Fibroblast of upper back skin (primary cell): ENCODE measurements at regions not wholly inside any gene's neighbourhood (a gene's known extent, or its start where the extent isn't known, plus 50 kb on each side); places are given as distances from the start of the nearest gene placed in this dataset.

Experiments used
- DNase-seq: peaks from one replicate; pipeline ENCODE4 v3.0.0-alpha.2; 2013

GRCh38 chr11:41982276-41982675 lies 522.8 kb upstream of the LRRC4C start:
- no peak for DNase-seq

GRCh38 chr11:41982975-41983374 lies 523.5 kb upstream of the LRRC4C start:
- DNase-seq = peak; percentile 28

DNA sequence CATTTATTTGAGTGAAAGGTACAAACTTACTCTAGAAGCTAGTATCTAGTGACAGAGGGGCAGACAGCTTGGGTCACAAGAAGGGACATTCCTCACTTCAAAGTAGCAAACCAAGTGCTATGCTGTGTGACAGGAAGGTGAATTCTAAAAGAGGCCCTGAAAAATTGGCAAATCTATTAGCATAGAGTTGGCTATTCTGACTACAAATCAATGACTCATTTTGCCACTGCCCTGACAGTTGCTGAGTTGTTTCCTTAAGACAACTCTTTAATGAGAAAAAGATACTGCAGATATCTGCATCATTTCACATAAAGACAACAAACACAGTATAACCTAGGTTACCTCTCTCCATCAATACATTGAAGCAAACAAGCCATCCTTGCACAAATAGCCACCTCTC lies 524.0 kb upstream of the LRRC4C start:
- no peak for DNase-seq

- no peak for DNase-seq
These were observed 524.6 kb upstream of the LRRC4C start for GRCh38 chr11:41984023-41984422.

DNA sequence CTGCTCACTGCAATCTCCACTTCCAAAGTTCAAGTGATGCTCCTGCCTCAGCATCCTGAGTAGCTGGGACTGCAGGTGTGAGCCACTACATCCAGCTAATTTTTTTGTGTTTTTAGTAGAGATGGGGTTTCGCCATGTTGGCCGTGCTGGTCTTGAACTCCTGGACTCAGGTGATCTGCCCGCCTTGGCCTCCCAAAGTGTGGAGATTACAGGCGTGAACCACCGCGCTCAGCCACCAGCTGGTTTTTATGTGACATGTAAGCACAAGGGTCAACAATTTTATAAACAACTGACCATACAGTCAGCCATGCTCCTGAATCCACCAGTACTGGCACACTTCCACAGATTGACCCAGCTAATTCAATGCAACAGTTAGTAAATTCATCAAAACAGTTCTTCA lies 526.3 kb upstream of the LRRC4C start:
- no peak for DNase-seq

DNA sequence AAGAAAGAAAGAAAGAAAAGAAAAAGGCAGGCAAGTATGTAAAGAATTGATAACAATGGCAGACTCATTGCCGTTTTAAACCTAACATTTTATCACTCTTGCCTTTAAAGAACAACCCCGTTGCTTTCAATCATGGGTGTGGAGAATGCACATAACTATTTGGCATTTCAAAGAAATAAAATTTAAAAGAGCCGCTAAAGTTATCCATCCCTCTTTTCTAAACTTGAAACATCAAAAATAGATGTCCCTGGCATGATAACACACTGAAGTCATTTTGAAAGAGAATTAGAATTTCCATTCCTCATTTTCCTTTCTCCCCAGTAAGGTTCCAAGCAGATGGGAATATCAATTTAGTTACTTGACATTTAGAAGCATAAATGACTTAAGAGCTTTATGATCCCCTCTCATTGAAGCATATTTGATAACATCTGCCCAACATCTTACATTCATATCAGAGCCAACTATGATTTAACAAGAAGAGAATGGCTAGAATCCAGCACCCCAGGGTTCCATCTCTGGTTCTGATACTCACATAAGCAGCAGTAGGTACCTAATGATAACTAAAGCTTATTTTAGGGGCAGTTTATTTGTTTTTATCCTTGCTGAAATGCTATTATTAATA lies 529.6 kb upstream of the LRRC4C start:
- DNase-seq = peak; percentile 40

- DNase-seq = no peak
These were observed 530.5 kb upstream of the LRRC4C start for GRCh38 chr11:41989823-41990380.

DNA sequence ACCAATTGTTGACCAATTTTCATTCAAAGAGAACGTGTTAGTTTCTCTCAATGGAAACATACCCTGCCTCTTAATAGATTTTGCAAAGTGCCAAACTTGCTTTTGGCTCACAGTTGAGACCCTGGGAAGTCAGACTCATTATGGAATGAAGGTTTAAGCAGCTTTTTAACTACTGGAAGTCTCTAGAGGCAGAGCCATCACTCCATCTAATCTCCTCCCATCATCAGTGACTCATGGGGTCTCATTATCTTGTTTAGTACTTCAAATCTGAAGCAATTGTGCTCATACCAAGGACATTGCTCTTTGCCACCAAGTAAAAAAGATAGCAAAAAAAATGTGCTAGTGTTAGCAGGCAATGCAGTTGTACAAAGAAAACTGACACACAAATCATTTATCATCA lies 537.1 kb upstream of the LRRC4C start:
- peak; percentile 20 for DNase-seq

- no peak for DNase-seq
These were observed 538.5 kb upstream of the LRRC4C start for GRCh38 chr11:41997844-41998401.

DNA sequence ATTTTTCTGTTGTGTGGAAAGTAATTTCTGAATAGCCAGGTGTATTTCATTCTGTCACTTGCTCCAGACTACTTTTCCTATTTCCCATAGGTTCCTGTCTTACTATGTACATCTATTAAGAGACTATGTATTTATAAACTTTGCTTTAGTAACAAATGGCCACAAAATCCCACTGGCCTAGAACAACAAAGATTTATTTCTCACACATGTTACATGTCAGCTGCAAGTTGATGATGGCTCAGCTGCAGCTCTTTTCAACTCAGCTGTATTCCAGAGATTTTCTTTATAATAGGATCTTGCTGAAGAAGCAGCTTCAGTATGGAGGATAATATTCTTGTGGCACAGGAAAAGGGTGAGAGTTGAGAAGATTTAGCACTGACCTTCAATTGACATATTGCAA lies 539.6 kb upstream of the LRRC4C start:
- DNase-seq = no peak

- DNase-seq = no peak
These were observed 544.3 kb upstream of the LRRC4C start for GRCh38 chr11:42003801-42004200.

GRCh38 chr11:42006766-42007165 lies 547.3 kb upstream of the LRRC4C start:
- DNase-seq = no peak

DNA sequence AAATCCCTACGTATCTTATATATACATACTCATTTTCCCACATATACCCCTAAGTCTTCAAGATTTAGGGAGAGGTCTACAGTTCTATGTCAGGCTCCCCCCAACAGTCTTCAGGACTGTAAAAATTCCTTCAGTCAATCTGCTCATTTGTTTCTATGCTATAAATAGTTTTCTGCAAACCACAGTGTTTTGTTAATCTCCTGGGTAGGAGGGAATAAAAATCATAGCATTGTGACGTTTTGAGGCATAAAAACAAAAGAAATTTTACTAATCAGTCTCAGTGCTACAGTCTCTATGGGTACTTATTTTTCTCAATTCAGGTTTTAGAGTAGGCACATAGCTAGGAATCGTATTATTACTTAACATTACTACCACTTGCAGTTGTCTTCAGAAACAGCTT lies 552.8 kb upstream of the LRRC4C start:
- DNase-seq = peak; percentile 38

- peak; percentile 33 for DNase-seq
These were observed 554.3 kb upstream of the LRRC4C start for GRCh38 chr11:42013656-42014201.

DNA sequence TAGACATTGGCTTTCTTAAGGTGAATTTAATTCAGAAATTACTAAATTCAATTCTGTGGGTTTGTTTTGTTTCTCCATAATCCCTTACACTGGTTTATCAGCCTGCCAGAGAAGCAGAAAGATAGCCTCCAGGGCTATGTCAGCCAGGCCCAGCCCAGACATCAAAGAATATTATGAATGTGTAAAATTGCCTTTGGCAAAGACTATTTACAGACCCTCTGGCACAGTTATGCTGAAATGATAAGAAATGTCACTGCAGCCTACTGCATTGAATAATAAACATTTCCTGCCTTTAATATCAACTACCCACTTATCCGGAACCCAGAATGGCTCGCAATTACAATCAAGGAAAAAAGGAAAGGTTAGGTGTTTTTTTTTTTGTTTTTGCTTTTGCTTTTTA lies 562.5 kb upstream of the LRRC4C start:
- DNase-seq = no peak

- no peak for DNase-seq
These were observed 563.8 kb upstream of the LRRC4C start for GRCh38 chr11:42023267-42023666.

DNA sequence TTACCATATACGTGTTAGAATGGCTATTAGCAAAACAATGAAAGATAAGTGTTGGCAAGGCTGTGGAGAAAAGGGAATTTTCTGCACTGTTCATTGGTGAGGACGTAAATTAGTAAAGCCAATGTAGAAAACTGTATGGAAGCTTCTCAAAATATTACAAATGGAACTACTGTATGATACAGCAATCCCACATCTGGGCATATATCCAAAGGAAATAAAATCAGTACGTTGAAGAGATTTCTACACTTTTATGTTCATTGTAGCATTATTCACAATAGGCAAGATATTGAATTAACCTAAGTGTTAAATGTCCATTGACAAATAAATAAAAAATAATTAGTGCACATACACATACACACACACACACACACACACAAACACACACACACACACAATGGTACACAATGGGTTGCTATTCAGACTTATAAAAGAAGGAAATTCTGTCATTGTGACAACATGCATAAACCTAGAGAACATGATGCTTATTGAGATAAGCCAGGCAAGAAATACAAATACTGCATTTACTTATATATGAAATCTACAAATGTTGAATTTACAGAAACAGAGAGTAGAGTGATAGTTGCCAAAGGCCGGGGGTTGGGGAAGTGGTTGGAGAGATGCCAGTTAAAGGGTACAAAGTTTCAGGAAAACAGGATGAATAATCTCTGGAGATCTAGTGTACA lies 565.8 kb upstream of the LRRC4C start:
- DNase-seq = peak; percentile 56

DNA sequence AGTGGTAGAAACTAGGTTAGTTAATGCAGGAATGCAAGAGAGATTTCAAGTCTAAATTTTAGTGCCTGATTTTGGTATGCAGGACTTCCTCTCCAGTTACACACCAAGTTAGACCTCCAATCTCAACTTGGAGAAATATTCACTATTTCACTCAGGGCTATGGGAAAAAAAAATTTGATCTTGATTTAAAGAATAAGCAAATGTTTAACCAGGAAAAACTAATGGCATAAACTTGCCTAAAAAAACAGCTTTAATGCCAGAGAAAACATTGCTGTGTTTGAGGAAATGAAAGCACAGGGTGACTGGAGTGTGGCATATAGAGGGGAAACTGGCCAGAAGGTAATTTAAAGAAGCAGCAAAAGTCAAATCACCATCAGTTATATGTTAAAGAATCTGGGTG lies 575.4 kb upstream of the LRRC4C start:
- DNase-seq = no peak

GRCh38 chr11:42036201-42036600 lies 576.7 kb upstream of the LRRC4C start:
- peak; percentile 19 for DNase-seq

DNA sequence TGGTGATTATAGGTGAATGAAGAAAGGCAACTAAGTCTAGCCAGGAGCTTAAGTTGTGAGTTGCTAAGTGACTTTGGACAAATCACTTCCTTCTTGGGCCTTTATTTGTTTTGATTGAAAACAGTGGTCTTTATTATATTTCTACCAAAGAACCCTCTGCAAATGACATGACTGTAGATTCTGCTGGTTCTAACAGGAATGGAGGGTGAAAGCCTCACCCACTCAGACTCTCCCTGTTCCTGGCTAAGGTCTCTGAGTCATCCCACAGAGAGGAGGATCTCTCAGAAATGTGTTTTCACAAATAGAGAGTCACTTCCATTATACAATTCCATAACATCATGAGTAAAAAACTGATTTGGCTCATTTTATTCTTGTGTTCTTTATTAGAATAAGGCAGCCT lies 583.9 kb upstream of the LRRC4C start:
- peak; percentile 53 for DNase-seq

DNA sequence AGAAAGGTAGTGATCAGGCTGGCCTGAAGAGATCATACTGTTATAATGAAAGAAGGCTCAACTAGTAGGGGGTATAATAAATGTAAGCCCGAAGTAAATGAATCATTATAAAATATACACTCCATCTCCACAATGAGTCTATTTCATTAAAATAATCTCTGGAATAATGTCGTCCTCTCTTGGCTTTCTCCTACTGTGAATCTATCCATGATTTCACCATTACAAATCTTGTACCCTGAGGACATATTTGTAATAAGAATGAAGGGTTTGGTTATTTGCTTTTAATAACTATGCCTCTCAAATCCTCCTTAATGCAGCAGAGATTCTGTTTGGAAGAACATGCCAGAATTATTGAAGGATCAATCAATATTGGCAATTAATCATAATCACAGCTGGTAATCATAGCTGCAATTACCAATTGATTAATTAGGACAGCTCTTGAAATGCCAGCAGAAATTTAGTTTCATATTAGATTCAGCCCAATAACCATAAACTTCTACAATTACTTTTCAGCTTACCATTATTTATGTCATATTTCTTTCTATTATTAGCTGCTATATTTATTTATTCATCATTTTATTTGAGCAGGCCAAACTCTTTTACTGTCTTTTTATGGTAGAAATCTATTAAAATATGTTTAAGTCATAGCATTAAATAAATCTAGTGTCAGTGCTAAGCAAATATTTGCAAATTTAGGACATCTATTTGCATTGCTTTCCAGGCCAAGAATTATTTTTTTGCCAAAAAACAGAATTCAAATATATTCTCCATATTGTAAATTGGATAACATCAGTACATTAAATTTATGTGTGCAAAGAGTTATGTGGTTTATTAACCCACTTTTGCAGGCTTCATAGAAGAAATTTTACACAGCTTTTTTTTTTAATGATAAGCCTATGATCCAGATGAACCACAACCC lies 588.4 kb upstream of the LRRC4C start:
- no peak for DNase-seq

GRCh38 chr11:42049186-42049585 lies 589.7 kb upstream of the LRRC4C start:
- no peak for DNase-seq

GRCh38 chr11:42049650-42050049 lies 590.2 kb upstream of the LRRC4C start:
- peak; percentile 53 for DNase-seq
